ENCODE measurements at regions not wholly inside any gene's neighbourhood (a gene's known extent, or its start where the extent isn't known, plus 50 kb on each side); places are given as distances from the start of the nearest gene placed in this dataset.
"Not testable (repeated sequence)": the region's sequence is repeated elsewhere in the genome, so short reads cannot be mapped to it uniquely, and the experiment has no call there.

GRCh38 chr21:27580276-27580675 lies 613.4 kb upstream of the ADAMTS5 start:
- no peak for DNase-seq

DNA sequence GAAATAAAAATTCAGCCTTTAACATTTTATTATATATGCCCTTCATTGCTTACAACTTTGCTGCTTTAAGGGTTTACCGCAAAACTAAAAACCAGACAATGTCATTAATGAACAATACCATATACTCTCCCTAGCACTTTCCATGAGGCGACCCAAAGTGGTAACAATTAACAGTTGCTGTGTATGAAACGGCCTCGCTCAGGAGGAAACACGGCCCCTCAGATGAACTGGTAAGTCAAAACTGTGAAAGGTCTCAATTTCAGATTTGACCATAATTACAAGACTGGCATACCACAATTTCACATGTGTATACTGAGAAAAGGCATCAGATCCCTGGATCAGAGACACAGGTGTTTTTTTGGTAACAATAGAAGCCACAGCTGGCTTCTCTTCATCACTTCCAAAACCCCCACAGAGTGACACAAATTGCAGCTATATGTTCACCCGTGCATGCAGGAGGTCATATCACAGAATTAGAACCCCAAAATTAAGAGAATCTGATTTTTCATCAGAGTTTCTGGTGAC lies 611.9 kb upstream of the ADAMTS5 start:
- DNase-seq = no peak

- no peak for DNase-seq
These were observed 605.8 kb upstream of the ADAMTS5 start for GRCh38 chr21:27572696-27573095.

DNA sequence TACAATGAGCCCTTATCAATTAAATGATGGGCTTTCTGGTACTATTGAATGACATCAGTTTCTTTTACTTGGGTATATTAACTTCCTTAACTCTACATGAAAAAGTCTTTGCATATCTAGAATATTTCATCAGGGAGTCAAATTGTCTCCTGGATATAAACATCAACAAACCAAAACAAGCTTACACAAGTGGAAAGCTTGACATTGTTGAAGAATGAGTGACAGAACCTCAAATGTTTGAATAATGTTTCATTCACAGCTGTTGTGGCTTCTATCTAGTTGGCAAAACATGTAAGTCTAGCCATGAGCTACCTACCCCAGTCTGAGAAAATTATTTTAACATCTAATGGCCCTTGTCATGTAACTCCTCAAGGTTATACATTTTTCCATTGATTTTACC lies 604.8 kb upstream of the ADAMTS5 start:
- no peak for DNase-seq

GRCh38 chr21:27570306-27570868 lies 603.5 kb upstream of the ADAMTS5 start:
- DNase-seq = no peak

- DNase-seq = no peak
These were observed 602.9 kb upstream of the ADAMTS5 start for GRCh38 chr21:27569831-27570230.

- no peak for DNase-seq
These were observed 602.2 kb upstream of the ADAMTS5 start for GRCh38 chr21:27569091-27569490.

GRCh38 chr21:27567381-27567780 lies 600.5 kb upstream of the ADAMTS5 start:
- no peak for DNase-seq

GRCh38 chr21:27566521-27566920 lies 599.6 kb upstream of the ADAMTS5 start:
- DNase-seq = no peak

GRCh38 chr21:27565364-27565763 lies 598.5 kb upstream of the ADAMTS5 start:
- no peak for DNase-seq

DNA sequence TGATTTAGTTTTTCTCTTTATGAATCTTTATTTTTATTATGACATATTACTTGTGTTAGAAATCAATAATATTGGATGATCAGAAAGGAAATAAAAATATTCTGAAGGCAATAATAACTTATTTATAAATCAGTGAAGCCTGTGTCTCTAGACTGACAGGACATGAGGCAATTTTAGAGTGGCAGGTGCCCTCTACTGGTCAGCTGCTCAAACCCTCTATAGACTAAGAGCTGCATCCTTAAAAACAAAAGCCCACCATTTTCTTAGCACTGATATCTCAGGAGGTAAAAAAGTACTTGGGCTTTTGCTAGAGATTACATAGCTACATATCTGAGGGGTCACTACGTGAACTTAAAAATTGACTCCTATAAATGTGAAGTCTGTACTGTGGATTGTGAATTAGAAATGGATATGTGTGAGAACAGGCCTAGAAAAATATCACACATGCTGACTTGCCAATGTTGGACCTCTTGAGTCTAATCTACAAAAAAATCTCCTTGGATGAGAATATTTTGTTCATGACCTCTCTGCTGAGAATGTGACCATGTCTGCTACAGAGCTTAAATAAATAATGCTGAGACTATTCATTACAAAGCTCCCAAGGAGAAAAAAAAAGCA lies 597.9 kb upstream of the ADAMTS5 start:
- no peak for DNase-seq

DNA sequence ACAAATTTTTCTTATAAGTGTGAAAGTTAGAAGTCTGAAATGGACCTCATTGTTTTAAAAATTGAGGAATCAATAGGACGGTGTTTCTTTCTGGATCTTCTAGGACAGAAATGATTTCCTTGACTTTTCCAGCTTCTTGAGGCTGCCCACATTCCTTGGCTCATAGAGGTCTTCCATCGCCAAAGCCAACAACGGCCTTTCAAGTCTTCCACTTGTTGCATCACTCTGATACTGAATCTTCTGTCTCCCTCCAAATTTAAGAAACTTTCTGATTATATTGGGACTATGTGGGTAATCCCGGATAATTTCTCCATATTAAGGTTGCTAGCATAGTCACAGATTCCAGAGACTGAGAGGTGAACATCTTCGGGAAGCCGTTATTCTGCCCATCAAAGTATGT lies 595.4 kb upstream of the ADAMTS5 start:
- DNase-seq = no peak

DNA sequence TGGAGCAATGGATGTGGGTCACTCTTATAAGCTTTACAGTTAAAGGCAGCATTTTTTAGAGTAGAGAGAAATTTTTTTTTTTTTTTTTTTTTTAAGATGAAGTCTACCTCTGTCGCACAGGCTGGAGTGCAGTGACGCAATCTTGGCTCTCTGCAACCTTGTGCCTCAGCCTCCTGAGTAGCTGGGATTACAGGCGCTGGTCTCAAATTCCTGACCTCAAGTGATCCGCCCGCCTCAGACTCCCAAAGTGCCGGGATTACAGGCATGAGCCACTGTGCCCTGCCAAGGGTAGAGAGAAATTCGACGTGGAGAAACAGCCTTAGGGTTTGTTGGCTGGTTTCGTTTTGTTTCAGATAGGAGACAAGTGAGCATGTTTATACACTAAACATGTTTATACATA lies 594.2 kb upstream of the ADAMTS5 start:
- no peak for DNase-seq

GRCh38 chr21:27557356-27557755 lies 590.5 kb upstream of the ADAMTS5 start:
- no peak for DNase-seq

- DNase-seq = no peak
These were observed 589.1 kb upstream of the ADAMTS5 start for GRCh38 chr21:27555996-27556395.

DNA sequence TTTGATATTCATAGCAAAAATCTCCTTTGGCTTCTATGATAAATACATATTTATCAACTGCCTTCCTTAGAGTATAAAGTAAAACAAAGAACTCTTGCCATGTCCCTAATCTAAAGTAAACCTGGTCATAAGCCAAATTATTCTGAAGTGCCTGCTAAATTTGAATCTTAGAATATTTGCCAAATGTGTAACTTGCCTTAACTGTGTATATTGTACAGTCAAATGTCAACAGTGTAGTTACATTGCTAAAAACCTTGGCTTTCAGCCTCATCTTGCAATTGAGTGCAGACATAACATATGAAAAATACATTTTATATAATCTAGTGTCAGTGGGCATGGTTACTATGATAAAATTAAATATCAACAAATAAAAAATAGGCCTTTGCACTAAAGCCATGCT lies 583.4 kb upstream of the ADAMTS5 start:
- no peak for DNase-seq

GRCh38 chr21:27548486-27548885 lies 581.6 kb upstream of the ADAMTS5 start:
- no peak for DNase-seq

- DNase-seq = no peak
These were observed 579.0 kb upstream of the ADAMTS5 start for GRCh38 chr21:27545754-27546349.

DNA sequence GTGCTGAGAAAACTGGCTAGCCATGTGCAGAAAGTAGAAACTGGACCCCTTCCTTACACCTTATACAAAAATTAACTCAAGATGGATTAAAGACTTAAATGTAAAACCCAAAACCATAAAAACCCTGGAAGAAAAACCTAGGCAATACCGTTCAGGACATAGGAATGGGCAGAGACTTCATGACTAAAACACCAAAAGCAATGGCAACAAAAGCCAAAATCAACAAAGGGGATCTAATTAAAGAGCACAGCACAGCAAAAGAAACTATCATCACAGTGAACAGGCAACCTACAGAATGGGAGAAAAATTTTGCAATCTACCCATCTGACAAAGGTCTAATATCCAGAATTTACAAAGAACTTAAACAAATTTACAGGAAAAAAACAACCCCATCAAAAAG lies 575.2 kb upstream of the ADAMTS5 start:
- DNase-seq = not testable (repeated sequence)

- DNase-seq = no peak
These were observed 569.4 kb upstream of the ADAMTS5 start for GRCh38 chr21:27536319-27536718.

DNA sequence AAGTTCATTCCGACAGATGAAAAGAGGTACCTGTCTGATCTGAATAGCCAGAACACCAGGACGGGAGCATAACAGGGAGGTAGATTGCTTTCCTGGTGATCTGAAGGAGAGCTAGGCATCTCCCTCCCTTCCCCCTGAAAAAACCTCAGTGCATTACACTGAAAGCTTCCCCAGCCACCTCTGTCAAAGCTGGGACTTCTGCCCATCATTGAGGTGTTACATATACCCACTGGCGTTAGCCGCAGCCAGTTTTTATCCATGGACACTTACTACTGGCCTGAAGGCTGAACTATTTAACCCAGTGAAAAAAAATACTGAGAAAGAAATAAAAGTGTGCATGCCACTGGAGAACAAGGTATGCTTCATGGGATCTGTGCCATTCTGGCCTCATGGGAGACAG lies 568.3 kb upstream of the ADAMTS5 start:
- no peak for DNase-seq

GRCh38 chr21:27534206-27534605 lies 567.3 kb upstream of the ADAMTS5 start:
- DNase-seq = no peak

- DNase-seq = no peak
These were observed 565.2 kb upstream of the ADAMTS5 start for GRCh38 chr21:27532076-27532475.

- DNase-seq = no peak
These were observed 561.8 kb upstream of the ADAMTS5 start for GRCh38 chr21:27528697-27529096.

GRCh38 chr21:27526451-27526850 lies 559.6 kb upstream of the ADAMTS5 start:
- no peak for DNase-seq
